ENCODE measurements at regions not wholly inside any gene's neighbourhood (a gene's known extent, or its start where the extent isn't known, plus 50 kb on each side); places are given as distances from the start of the nearest gene placed in this dataset.
A peak's percentile ranks its signal among the peaks of the same experiment; 100 is the strongest.
"Not testable (repeated sequence)": the region's sequence is repeated elsewhere in the genome, so short reads cannot be mapped to it uniquely, and the experiment has no call there.

DNA sequence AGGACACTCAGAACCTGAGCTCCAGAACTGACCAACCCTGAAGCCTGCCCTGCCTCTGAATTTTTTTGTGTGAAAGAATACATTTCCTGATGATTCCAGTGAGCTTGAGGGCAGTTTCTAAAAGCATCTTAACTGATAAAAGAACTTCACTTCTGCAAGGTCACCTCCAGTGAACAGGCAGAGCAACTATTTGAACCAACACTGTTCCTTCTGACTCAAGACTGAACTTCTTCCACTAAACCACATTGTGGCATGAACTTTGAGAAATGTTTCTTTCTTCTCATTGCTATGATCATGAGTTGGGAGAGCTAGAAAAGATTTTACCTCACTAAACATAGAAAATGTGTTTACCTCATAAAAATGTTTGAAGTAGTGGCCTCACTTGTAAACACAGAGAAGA, 83.8 kb upstream of the SERTAD2 start:
- in situ Hi-C loops (cut with HindIII; ENCODE audit: low pct_unique_long_range_greater_than_20kb, low sequenced_read_pairs): no loop called here
- DNase-seq (ENCODE audit: low read depth): no peak

GRCh38 chr2:64738026-64738425, 84.3 kb upstream of the SERTAD2 start:
- DNase-seq (ENCODE audit: low read depth): no peak
- in situ Hi-C loops (cut with HindIII; ENCODE audit: low pct_unique_long_range_greater_than_20kb, low sequenced_read_pairs): no loop called here

GRCh38 chr2:64742678-64743077, 89.0 kb upstream of the SERTAD2 start:
- no peak for DNase-seq (ENCODE audit: low read depth)
- in situ Hi-C loops (cut with HindIII; ENCODE audit: low pct_unique_long_range_greater_than_20kb, low sequenced_read_pairs): no loop called here

DNA sequence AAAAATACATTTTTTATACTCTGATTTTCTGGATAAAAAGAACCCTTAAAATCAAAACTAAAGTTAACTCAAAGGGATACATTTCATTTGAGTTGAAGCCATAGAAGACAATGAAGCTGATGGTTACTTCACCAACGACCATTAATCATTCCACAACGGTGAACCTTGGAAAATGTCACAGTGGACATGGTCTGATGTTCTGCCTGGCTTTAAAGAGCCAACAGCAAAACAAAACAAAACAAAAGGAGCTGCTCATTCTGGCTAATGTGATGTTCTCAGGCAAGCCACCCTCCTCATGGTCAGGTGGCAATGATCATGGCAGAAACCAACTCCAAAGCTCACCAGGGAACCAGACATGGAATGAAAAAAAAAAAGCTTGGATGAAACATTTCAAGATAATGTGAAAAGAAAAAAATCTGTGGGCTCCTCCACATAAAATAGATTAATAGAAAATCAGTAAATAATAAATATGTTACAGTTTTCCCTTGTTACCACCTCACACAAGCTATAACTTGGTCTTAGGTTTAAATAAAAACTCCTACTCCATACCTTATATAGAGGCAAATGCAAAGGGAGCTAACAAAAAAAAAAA, 90.1 kb upstream of the SERTAD2 start:
- in situ Hi-C loops (cut with HindIII; ENCODE audit: low pct_unique_long_range_greater_than_20kb, low sequenced_read_pairs): no loop called here
- no peak for DNase-seq (ENCODE audit: low read depth)

DNA sequence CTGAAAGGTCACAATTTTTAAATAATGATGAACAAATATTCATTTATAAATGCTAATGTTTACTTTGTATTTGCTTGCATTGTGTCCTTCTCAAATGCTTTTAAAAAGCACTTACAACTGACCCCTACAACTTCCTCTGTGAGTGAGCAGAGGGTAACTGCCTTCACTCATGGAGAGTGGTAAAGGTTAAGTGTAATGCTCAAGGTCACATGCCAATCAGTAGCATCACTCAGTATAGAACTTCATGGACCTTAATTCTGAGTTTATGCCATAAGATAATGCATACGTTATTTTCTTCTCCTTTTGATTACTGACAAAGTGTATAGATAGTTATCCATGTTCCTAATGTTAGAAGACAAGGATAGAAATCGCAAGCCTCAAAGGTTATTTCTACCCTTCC, 91.8 kb upstream of the SERTAD2 start:
- DNase-seq (ENCODE audit: low read depth): no peak
- in situ Hi-C loops (cut with HindIII; ENCODE audit: low pct_unique_long_range_greater_than_20kb, low sequenced_read_pairs): no loop called here

DNA sequence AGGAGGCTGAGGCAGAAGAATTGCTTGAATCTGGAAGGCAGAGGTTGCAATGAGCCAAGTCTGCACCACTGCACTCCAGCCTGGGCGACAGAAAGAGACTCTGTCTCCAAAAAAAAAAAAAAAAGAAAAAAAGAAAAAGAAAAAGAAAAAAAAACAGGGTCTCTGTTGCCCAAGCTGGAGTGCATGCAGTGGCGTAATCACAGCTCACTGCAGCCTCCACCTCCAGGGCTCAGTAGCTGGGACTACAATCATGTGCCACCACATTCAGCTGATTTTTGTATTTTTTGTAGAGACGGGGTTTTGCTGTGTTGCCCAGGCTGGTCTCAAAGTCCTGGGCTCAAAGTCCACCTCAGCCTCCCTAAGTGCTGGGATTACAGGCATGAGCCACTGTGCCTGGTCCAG, 94.0 kb upstream of the SERTAD2 start:
- DNase-seq (ENCODE audit: low read depth); in situ Hi-C loops (cut with HindIII; ENCODE audit: low pct_unique_long_range_greater_than_20kb, low sequenced_read_pairs): not testable (repeated sequence)

GRCh38 chr2:64748147-64748546, 94.4 kb upstream of the SERTAD2 start:
- DNase-seq (ENCODE audit: low read depth): no peak

GRCh38 chr2:64748561-64748960, 94.8 kb upstream of the SERTAD2 start:
- DNase-seq (ENCODE audit: low read depth): no peak
- in situ Hi-C loops (cut with HindIII; ENCODE audit: low pct_unique_long_range_greater_than_20kb, low sequenced_read_pairs): no loop called here

More at GRCh38 chr2:64748147-64748546, 94.4 kb upstream of the SERTAD2 start:
- in situ Hi-C loops (cut with HindIII; ENCODE audit: low pct_unique_long_range_greater_than_20kb, low sequenced_read_pairs): no loop called here

GRCh38 chr2:64749446-64749845, 95.7 kb upstream of the SERTAD2 start:
- in situ Hi-C loops (cut with HindIII; ENCODE audit: low pct_unique_long_range_greater_than_20kb, low sequenced_read_pairs): no loop called here
- no peak for DNase-seq (ENCODE audit: low read depth)

GRCh38 chr2:64750001-64750816, 96.5 kb upstream of the SERTAD2 start:
- in situ Hi-C loops (cut with HindIII; ENCODE audit: low pct_unique_long_range_greater_than_20kb, low sequenced_read_pairs): no loop called here
- peak; percentile 47 for DNase-seq (ENCODE audit: low read depth)

GRCh38 chr2:64750817-64751285, 97.1 kb upstream of the SERTAD2 start:
- in situ Hi-C loops (cut with HindIII; ENCODE audit: low pct_unique_long_range_greater_than_20kb, low sequenced_read_pairs): no loop called here
- DNase-seq (ENCODE audit: low read depth): peak; percentile 100

DNA sequence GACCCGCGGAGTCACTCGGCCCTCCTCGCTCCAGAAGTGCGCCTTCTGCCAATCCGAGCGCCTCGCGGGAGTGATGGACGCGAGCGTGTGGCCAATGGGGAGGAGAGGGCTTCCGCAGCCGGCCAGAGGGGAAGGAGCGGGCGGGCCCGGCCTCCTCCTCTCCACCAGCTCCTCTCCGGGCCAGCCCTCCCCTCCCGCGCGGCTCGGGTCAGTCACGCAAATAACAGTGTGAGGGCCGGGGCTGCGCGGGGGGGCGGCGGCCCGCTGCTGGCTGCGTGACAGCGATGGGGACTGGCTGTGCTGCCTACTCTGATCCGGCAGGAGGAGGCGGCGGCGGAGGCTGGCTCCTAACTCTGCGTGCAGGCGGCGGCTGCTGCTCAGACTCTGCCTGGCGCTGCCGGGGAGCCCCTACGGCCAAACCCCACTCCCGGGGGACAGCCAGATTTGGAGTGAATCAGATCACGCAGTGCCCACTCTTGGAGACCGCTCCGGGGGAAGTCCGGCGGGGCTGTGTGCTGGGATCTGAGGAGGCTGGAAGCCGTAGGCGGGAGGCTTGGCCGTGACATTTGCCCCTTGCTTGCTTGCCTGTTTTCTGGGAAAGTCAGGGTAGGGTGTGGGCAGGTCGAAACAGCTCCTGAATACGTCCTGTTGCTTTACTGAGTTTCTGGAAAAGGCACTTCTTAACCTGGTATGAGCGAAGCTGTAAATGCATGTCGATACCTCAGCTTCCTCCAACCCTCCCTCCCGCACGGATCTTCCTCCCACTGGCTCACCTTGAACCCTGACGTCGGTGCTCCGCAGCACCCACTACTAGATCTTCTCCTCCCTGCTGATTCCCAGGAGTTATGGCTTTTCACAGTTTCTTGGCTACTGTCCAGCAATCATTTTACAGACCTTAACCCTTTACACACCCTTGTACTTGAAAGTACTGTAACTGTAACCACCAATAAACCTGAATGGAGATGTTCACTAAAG, 97.9 kb upstream of the SERTAD2 start:
- DNase-seq (ENCODE audit: low read depth): peak; percentile 100
- in situ Hi-C loops (cut with HindIII; ENCODE audit: low pct_unique_long_range_greater_than_20kb, low sequenced_read_pairs): no loop called here

DNA sequence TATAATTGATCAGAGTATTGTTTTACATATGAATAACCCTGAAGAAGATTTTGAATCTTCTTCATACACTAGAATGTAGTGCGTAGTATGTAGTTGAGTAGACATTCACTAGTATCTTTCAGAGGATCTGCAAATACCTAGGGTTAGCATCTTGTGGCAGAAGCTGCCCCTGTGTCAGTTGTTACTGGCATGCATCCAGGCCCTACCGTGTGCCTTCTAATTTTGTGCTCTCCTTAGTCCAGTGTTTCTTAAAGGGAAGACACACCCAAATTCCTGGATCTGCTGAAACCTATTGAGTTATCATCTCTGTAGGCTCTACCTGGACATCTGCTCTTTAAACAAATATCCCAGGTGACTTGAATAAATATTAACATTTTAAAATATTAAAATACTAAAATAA, 99.7 kb upstream of the SERTAD2 start:
- DNase-seq (ENCODE audit: low read depth): no peak
- in situ Hi-C loops (cut with HindIII; ENCODE audit: low pct_unique_long_range_greater_than_20kb, low sequenced_read_pairs): no loop called here

GRCh38 chr2:64754570-64754969, 100.9 kb upstream of the SERTAD2 start:
- in situ Hi-C loops (cut with HindIII; ENCODE audit: low pct_unique_long_range_greater_than_20kb, low sequenced_read_pairs): no loop called here
- no peak for DNase-seq (ENCODE audit: low read depth)

- in situ Hi-C loops (cut with HindIII; ENCODE audit: low pct_unique_long_range_greater_than_20kb, low sequenced_read_pairs): no loop called here
- no peak for DNase-seq (ENCODE audit: low read depth)
Measured at GRCh38 chr2:64757126-64757525, 103.4 kb upstream of the SERTAD2 start.

GRCh38 chr2:64760128-64760527, 106.4 kb upstream of the SERTAD2 start:
- no peak for DNase-seq (ENCODE audit: low read depth)
- in situ Hi-C loops (cut with HindIII; ENCODE audit: low pct_unique_long_range_greater_than_20kb, low sequenced_read_pairs): no loop called here

DNA sequence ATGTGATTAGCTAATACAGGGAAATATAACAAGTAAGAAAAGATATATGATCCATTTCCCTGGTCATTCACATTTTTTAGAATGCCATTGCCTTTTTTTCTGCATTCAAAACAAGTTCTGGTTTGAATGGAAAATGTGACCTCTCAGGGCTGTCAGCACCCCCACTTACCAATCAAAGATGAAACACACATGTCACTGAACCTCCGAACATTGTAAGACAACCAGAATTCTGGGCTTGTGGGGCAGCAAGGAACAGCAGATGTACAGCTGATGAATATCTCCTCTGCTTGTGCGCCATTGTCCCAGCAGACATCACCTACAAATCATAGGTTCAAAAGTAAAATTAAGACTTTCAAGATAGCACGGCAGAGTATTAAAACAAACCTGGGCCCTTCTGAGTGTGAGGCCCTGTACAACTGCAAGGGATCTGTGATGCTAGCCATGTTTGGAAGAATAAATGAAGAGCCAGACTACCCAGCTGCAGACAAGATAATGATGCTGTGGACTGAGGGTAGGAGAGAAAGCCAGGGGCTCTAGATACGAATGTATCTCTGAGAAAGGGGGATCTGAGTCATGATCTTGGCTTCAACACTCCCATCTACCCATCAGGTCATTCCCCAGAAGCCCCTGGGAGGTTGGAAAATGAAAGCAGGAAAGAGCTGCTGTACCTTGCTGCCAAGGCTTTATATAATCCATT, 108.7 kb upstream of the SERTAD2 start:
- no peak for DNase-seq (ENCODE audit: low read depth)
- in situ Hi-C loops (cut with HindIII; ENCODE audit: low pct_unique_long_range_greater_than_20kb, low sequenced_read_pairs): no loop called here

DNA sequence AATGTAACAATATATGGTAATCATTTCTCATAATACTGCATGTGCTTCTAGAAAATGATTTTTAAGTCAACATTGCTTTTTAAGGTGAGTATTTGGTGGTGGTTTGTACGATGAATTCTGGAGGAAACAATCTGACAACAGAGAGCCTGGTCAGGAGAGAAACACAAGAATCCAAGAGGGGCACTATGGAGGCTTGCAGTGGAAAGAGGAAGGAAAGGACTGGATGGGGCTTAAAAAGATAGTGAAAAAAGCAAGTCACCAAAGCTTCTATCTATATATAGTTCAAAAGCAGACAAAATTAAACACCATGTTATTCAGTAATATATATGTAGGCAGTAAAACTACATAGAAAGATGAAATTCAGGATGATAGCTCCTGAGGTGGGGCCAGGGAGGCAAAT, 109.4 kb upstream of the SERTAD2 start:
- in situ Hi-C loops (cut with HindIII; ENCODE audit: low pct_unique_long_range_greater_than_20kb, low sequenced_read_pairs): no loop called here
- DNase-seq (ENCODE audit: low read depth): no peak
